Panc1 (cell line): ENCODE measurements at regions not wholly inside any gene's neighbourhood (a gene's known extent, or its start where the extent isn't known, plus 50 kb on each side); places are given as distances from the start of the nearest gene placed in this dataset.

ENCODE experiments used
- ATAC-seq: fragments of 200-7000 bp; cut with Tn5 transposase; 2 replicates; pipeline ENCODE4 v1.9.1; 2020; ENCODE audit warnings: mild to moderate bottlenecking, moderate library complexity
- BruUV-seq: library from RNA; stranded (reverse); fragments of 400-500 nt; replicated peaks from 2 replicates; lab custom pipeline; 2021; lab: Mats Ljungman, UMichigan
- CTCF ChIA-PET: fragments of 300-600 bp; sonication (Branson Sonifier 250); formaldehyde crosslinking; loops from one replicate; lab custom pipeline; 2022; ENCODE audit warnings: antibody characterized with exemption; lab: Charles Lee
- POLR2A ChIA-PET: fragments of 300-600 bp; sonication (Branson Sonifier 250); formaldehyde crosslinking; loops from one replicate; lab custom pipeline; 2022; ENCODE audit warnings: antibody characterized with exemption; lab: Charles Lee
- DNase-seq: peaks from one replicate; pipeline ENCODE4 v3.0.0-alpha.2; 2010; ENCODE audit warnings: low read depth, low spot score
- H3K27ac ChIP-seq: 2 replicates; pipeline ENCODE4 v1.5.1; 2011; ENCODE audit warnings: mild to moderate bottlenecking, low read length, inconsistent platforms
- H3K27me3 ChIP-seq: fragments of 200-500 bp; sonication (Bioruptor generic); 2 replicates; pipeline ENCODE4 v1.6.0; 2014; ENCODE audit warnings: low read length, inconsistent platforms; ENCODE audit not compliant: control insufficient read depth, insufficient read depth
- H3K36me3 ChIP-seq: fragments of 200-500 bp; sonication (Bioruptor generic); 2 replicates; pipeline ENCODE4 v1.5.1; 2014; ENCODE audit warnings: inconsistent platforms, mild to moderate bottlenecking, low read length, moderate library complexity; ENCODE audit not compliant: control insufficient read depth, insufficient read depth
- H3K4me1 ChIP-seq: 2 replicates; pipeline ENCODE4 v1.5.1; 2011; ENCODE audit warnings: inconsistent platforms, mild to moderate bottlenecking, low read length, moderate library complexity; ENCODE audit not compliant: control insufficient read depth, insufficient read depth
- H3K4me3 ChIP-seq, 2 experiments: 2 replicates each; pipeline ENCODE4 v1.5.1; 2011 to 2012; ENCODE audit warnings: low read depth in 2 of 2, low read length in 2 of 2, mild to moderate bottlenecking in 2 of 2, inconsistent platforms in 1 of 2, moderate library complexity in 1 of 2
- H3K9me3 ChIP-seq: fragments of 200-500 bp; sonication (Bioruptor generic); 2 replicates; pipeline ENCODE4 v1.5.1; 2014; ENCODE audit warnings: low read depth, mild to moderate bottlenecking, inconsistent platforms, low read length, moderate library complexity; ENCODE audit not compliant: control insufficient read depth, insufficient read depth
- CTCF ChIP-seq: fragments of 450-650 bp; IDR thresholded peaks from 2 replicates; pipeline ENCODE4 v1.5.1; 2017; ENCODE audit warnings: mild to moderate bottlenecking
- POLR2AphosphoS5 ChIP-seq: IDR thresholded peaks from 2 replicates; pipeline ENCODE4 v1.6.1; 2012; ENCODE audit warnings: mild to moderate bottlenecking, low read depth, low read length, moderate library complexity
- REST ChIP-seq, 2 experiments: IDR thresholded peaks; 2 replicates each; pipeline ENCODE4 v1.6.1; 2011 to 2012; ENCODE audit warnings: low read depth in 2 of 2, control low read depth in 1 of 2, low read length in 1 of 2, mild to moderate bottlenecking in 1 of 2, moderate library complexity in 1 of 2; ENCODE audit not compliant: insufficient read depth in 1 of 2
- SIN3A ChIP-seq: IDR thresholded peaks from 2 replicates; pipeline ENCODE4 v1.6.1; 2012; ENCODE audit warnings: low read depth, mild to moderate bottlenecking, low read length, moderate library complexity, borderline replicate concordance; ENCODE audit not compliant: insufficient read depth
- TCF7L2 ChIP-seq: IDR thresholded peaks from 2 replicates; pipeline ENCODE4 v1.6.1; 2011; ENCODE audit warnings: mild to moderate bottlenecking, low read depth, low read length, inconsistent platforms
- in situ Hi-C: cut with HindIII; loops from 2 replicates; pipeline ENCODE4 v1.10.0; 2016; ENCODE audit warnings: low sequenced_read_pairs, low pct_unique_long_range_greater_than_20kb
- intact Hi-C: fragments of 100-400 bp; cut with micrococcal nuclease; formaldehyde crosslinking; loops from one replicate; pipeline ENCODE4 v1.10.0; 2022; ENCODE audit not compliant: unreplicated experiment

- Histone ChIP-seq H3K4me3 (no peak overlapping the region), H3K4me1 (no peaks in the 10 kb centered on the region), H3K27ac (no peak overlapping the region), H3K9me3 (no peaks in the 10 kb centered on the region), H3K27me3 (no peaks in the 10 kb centered on the region; the same call in 1 of the 2 replicates), H3K36me3 (no peaks in the 10 kb centered on the region)
- ChIA-PET POLR2A (no interaction called here), CTCF (no interaction called here)
- in situ Hi-C loops (no loop called here), intact Hi-C loops (no loop called here)
- no peak for TF ChIP-seq POLR2AphosphoS5
- TF ChIP-seq TCF7L2: no peak
- TF ChIP-seq CTCF: no peak
- TF ChIP-seq SIN3A: no peak
- no peak for TF ChIP-seq REST (IDR thresholded peaks at IDR 0.05; ENCODE audit: insufficient read depth in 1 of 2, low read depth in 2 of 2, low read length in 1 of 2)
- ATAC-seq: no peak
- BruUV-seq: no TSS peak
- DNase-seq: no peak
These were observed 226.5 kb upstream of the PELI2 start for GRCh38 chr14:55891692-55892091.

GRCh38 chr14:55892906-55893305 lies 225.3 kb upstream of the PELI2 start:
- CTCF ChIA-PET: interaction anchor here (0.6 kb wide), 1 partner anchor 17 kb away, joined by 3 read pairs; no protein-coding TSS in a partner anchor
- H3K4me1 ChIP-seq: no peaks in the 10 kb centered on the region
- no peaks in the 10 kb centered on the region; the same call in 1 of the 2 replicates for H3K27me3 ChIP-seq
- TF ChIP-seq REST (IDR thresholded peaks at IDR 0.05; ENCODE audit: insufficient read depth in 1 of 2, low read depth in 2 of 2, low read length in 1 of 2) (no peak), TCF7L2 (no peak), POLR2AphosphoS5 (no peak)
- ATAC-seq (no peak), DNase-seq (no peak)
- H3K36me3 ChIP-seq: no peaks in the 10 kb centered on the region
- POLR2A ChIA-PET: no interaction called here
- no TSS peak for BruUV-seq
- no peaks in the 10 kb centered on the region for H3K9me3 ChIP-seq
- no peak overlapping the region for H3K4me3 ChIP-seq
- in situ Hi-C loops (no loop called here), intact Hi-C loops (no loop called here)
- H3K27ac ChIP-seq: no peak overlapping the region
